Transverse colon (tissue), 4 donors: ENCODE measurements at regions not wholly inside any gene's neighbourhood (a gene's known extent, or its start where the extent isn't known, plus 50 kb on each side); places are given as distances from the start of the nearest gene placed in this dataset.

Source experiments
- DNase-seq: peaks from one replicate; pipeline ENCODE4 v3.0.0-alpha.2; 2019
- H3K27ac ChIP-seq, 4 donors: fragments of 200-600 bp; sonication (generic); 2 replicates each; pipeline ENCODE4 v1.5.1; 2016 to 2018; ENCODE audit warnings: inconsistent platforms in 4 of 4
- H3K27me3 ChIP-seq: fragments of 200-600 bp; sonication (generic); 2 replicates; pipeline ENCODE4 v1.5.1; 2017; ENCODE audit warnings: inconsistent platforms
- H3K36me3 ChIP-seq, 4 donors: fragments of 200-600 bp; sonication (generic); 2 replicates each; pipeline ENCODE4 v1.5.1; 2017 to 2019; ENCODE audit warnings: inconsistent platforms in 4 of 4
- H3K4me1 ChIP-seq, 4 donors: fragments of 200-600 bp; sonication (generic); 2 replicates each; pipeline ENCODE4 v1.5.1; 2017 to 2020; ENCODE audit warnings: inconsistent platforms in 4 of 4
- H3K4me3 ChIP-seq, 4 donors: fragments of 200-600 bp; sonication (generic); 1 replicate in 1 of 4; 2 replicates in 3 of 4; pipeline versions ENCODE4 v1.5.1 to v1.6.1; 2017 to 2019; ENCODE audit warnings: inconsistent platforms in 4 of 4
- H3K9me3 ChIP-seq, 2 donors: fragments of 200-600 bp; sonication (generic); 2 replicates each; pipeline ENCODE4 v1.5.1; 2017 to 2019; ENCODE audit warnings: inconsistent platforms in 2 of 2
- CTCF ChIP-seq, 5 experiments: fragments of 200-600 bp in 3 of 5; fragments of 450-650 bp in 2 of 5; sonication (generic) in 3 of 5; IDR thresholded peaks; 1 replicate in 2 of 5; 2 replicates in 3 of 5; pipeline ENCODE4 v1.5.1; 2016 to 2017; ENCODE audit warnings: antibody characterized with exemption in 5 of 5, inconsistent platforms in 3 of 5, mild to moderate bottlenecking in 2 of 5, moderate library complexity in 1 of 5
- EP300 ChIP-seq: sonication (generic); formaldehyde crosslinking; IDR thresholded peaks from one replicate; pipeline ENCODE4 v1.6.1; 2017; ENCODE audit warnings: antibody characterized with exemption, low read depth
- POLR2A ChIP-seq: fragments of 450-650 bp; IDR thresholded peaks from one replicate; pipeline ENCODE4 v1.6.1; 2016; ENCODE audit warnings: antibody characterized with exemption, mild to moderate bottlenecking, moderate library complexity
- POLR2AphosphoS5 ChIP-seq, 3 donors: sonication (generic); formaldehyde crosslinking; IDR thresholded peaks; one replicate each; pipeline ENCODE4 v1.6.1; 2016; ENCODE audit warnings: antibody characterized with exemption in 3 of 3
- whole genome bisulfite sequencing, 2 donors: methylation state at CpG; one replicate each; pipeline ENCODE4 v1.1.5; 2018; ENCODE audit warnings: low coverage in 1 of 2; 5-methylcytosine and 5-hydroxymethylcytosine counted together
- in situ Hi-C, 4 donors: fragments of 200-750 bp; cut with MboI; loops; one replicate each; pipeline versions ENCODE4 v1.15.0 to v1.15.1; 2017; ENCODE audit warnings: low sequenced_read_pairs in 3 of 4, low pct_ligation_motif_present in 1 of 4, low pct_unique_long_range_greater_than_20kb in 1 of 4
- intact Hi-C: fragments of 100-400 bp; cut with DNase I; formaldehyde crosslinking; loops from one replicate; pipeline ENCODE4 v1.15.1; 2023; ENCODE audit warnings: low total_unique reads

GRCh38 chr4:28832444-28832843 is 1887.7 kb upstream of the PCDH7 start:
- Histone ChIP-seq H3K4me1 (no peaks in the 10 kb centered on the region), H3K27me3 (no peaks in the 10 kb centered on the region), H3K36me3 (no peaks in the 10 kb centered on the region), H3K4me3 (no peak overlapping the region), H3K9me3 (no peaks in the 10 kb centered on the region), H3K27ac (no peak overlapping the region)
- intact Hi-C loops (no loop called here), in situ Hi-C loops (no loop called here)
- TF ChIP-seq POLR2A: no peak
- no peak for TF ChIP-seq POLR2AphosphoS5 (IDR thresholded peaks at IDR 0.05)
- TF ChIP-seq EP300: no peak
- TF ChIP-seq CTCF (IDR thresholded peaks at IDR 0.05): no peak
- WGBS, 2 donors: 38 to 55% methylated on average over 1 of the region's 1 CpG
- no peak for DNase-seq

GRCh38 chr4:28834120-28834519 is 1886.0 kb upstream of the PCDH7 start:
- in situ Hi-C loops: no loop called here
- WGBS, 2 donors: 65 to 75% methylated on average over 3 of the region's 3 CpGs
- intact Hi-C loops: no loop called here
- no peak overlapping the region for H3K4me3 ChIP-seq
- no peak for TF ChIP-seq EP300
- no peak for TF ChIP-seq CTCF (IDR thresholded peaks at IDR 0.05)
- TF ChIP-seq POLR2A: no peak
- no peak for TF ChIP-seq POLR2AphosphoS5 (IDR thresholded peaks at IDR 0.05)
- H3K9me3 ChIP-seq: no peaks in the 10 kb centered on the region
- no peak overlapping the region for H3K27ac ChIP-seq
- H3K27me3 ChIP-seq: no peaks in the 10 kb centered on the region
- H3K36me3 ChIP-seq: no peaks in the 10 kb centered on the region
- DNase-seq: no peak
- no peaks in the 10 kb centered on the region for H3K4me1 ChIP-seq

GRCh38 chr4:28835501-28835900 is 1884.7 kb upstream of the PCDH7 start:
- no peak for DNase-seq
- in situ Hi-C loops: no loop called here
- Histone ChIP-seq H3K27me3 (no peaks in the 10 kb centered on the region), H3K27ac (no peak overlapping the region), H3K4me1 (no peaks in the 10 kb centered on the region), H3K4me3 (no peak overlapping the region), H3K36me3 (no peaks in the 10 kb centered on the region), H3K9me3 (no peaks in the 10 kb centered on the region)
- TF ChIP-seq EP300 (no peak), POLR2A (no peak), CTCF (IDR thresholded peaks at IDR 0.05) (no peak), POLR2AphosphoS5 (IDR thresholded peaks at IDR 0.05) (no peak)
- intact Hi-C loops: no loop called here

GRCh38 chr4:28842271-28842670 is 1877.9 kb upstream of the PCDH7 start:
- in situ Hi-C loops: no loop called here
- Histone ChIP-seq H3K36me3 (no peaks in the 10 kb centered on the region), H3K27me3 (no peaks in the 10 kb centered on the region), H3K9me3 (peaks cover 0 to 4% of the 10 kb centered on the region in 2 donors), H3K4me3 (no peak overlapping the region), H3K4me1 (no peaks in the 10 kb centered on the region), H3K27ac (no peak overlapping the region)
- 69% methylated on average over 6 of the region's 6 CpGs; no CpG with 5 or more reads in 1 of the 2 donors for WGBS, 2 donors
- intact Hi-C loops: no loop called here
- TF ChIP-seq EP300: no peak
- TF ChIP-seq POLR2AphosphoS5 (IDR thresholded peaks at IDR 0.05): no peak
- TF ChIP-seq CTCF (IDR thresholded peaks at IDR 0.05): no peak
- no peak for TF ChIP-seq POLR2A
- DNase-seq: no peak
